Epithelial cell of esophagus (primary cell): ENCODE measurements at regions not wholly inside any gene's neighbourhood (a gene's known extent, or its start where the extent isn't known, plus 50 kb on each side); places are given as distances from the start of the nearest gene placed in this dataset.

ENCODE experiments used
- DNase-seq: peaks from one replicate; pipeline ENCODE4 v3.0.0; 2010; ENCODE audit warnings: low read depth
- H3K4me3 ChIP-seq: 2 replicates; pipeline ENCODE4 v1.5.1; 2011; ENCODE audit warnings: mild to moderate bottlenecking, low read length, control low read depth
- TF ChIP-seq, protein P1 (sequence below): IDR thresholded peaks from 2 replicates; pipeline ENCODE4 v1.5.1; 2011; ENCODE audit warnings: low read depth, mild to moderate bottlenecking, low read length, control low read depth, inconsistent platforms; ENCODE audit not compliant: insufficient read depth; ENCODE audit errors: missing control alignments

DNA sequence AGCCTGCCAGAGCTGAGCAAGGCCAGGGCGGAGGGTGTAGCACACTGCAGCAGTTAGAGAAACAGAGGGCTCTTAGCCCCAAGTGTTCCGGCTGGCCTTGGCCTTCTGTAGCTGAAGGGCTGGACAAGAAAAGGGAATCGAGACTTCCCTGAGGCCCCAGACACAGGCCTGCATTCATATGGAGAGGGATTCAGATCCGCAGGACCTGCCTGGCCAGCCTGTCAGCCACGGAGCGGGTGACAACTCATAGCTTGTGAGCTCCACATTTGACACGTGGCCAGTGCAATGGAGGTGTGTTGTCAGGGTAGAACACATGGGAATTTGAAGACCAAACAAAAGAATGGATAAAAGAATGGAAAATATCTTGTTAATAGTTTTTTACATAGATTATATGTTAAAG, 182.2 kb upstream of the GSC start:
- no peak for DNase-seq
- no peak overlapping the region for H3K4me3 ChIP-seq
- TF ChIP-seq, protein P1, sequence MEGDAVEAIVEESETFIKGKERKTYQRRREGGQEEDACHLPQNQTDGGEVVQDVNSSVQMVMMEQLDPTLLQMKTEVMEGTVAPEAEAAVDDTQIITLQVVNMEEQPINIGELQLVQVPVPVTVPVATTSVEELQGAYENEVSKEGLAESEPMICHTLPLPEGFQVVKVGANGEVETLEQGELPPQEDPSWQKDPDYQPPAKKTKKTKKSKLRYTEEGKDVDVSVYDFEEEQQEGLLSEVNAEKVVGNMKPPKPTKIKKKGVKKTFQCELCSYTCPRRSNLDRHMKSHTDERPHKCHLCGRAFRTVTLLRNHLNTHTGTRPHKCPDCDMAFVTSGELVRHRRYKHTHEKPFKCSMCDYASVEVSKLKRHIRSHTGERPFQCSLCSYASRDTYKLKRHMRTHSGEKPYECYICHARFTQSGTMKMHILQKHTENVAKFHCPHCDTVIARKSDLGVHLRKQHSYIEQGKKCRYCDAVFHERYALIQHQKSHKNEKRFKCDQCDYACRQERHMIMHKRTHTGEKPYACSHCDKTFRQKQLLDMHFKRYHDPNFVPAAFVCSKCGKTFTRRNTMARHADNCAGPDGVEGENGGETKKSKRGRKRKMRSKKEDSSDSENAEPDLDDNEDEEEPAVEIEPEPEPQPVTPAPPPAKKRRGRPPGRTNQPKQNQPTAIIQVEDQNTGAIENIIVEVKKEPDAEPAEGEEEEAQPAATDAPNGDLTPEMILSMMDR = no peak

DNA sequence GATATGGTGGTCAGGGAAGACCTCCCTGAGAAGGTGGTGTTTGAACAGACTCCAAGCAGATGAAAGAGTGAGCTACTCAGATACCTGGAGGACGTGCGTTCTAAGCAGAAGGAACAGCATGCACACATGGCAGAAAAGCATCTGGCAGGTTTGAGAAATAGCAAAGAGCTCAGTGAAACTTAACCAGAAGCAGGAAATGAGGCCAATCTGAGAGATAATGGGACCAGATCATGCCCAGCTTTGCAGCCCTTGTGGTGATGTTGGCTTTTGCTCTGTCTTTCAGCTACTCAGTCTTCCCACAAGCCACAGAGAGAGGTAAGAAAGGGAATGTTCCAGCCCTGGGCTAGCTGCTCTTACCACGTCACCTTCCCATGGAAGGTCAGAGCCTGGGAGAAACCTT, 176.3 kb upstream of the GSC start:
- DNase-seq = no peak
- H3K4me3 ChIP-seq = no peak overlapping the region
- TF ChIP-seq, protein P1 = no peak

DNA sequence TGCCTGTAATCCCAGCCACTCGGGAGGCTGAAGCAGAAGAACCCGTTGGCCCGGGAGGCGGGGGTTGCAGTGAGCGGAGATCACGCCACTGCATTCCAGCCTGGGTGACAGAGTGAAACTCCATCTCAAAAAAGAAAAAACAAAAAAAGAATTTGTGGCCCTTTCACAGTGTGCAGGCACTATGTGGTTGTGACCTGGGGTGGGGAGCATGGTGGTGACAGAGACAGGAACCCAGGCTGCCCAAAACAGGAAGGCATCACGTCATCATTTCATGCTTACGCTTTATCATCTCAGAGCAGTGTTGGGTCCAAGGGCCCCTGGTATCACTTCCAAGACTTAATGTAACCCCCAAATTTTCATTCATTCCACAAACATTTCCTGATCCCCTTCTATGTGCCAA, 175.7 kb upstream of the GSC start:
- H3K4me3 ChIP-seq = no peak overlapping the region
- TF ChIP-seq, protein P1 = no peak
- no peak for DNase-seq

DNA sequence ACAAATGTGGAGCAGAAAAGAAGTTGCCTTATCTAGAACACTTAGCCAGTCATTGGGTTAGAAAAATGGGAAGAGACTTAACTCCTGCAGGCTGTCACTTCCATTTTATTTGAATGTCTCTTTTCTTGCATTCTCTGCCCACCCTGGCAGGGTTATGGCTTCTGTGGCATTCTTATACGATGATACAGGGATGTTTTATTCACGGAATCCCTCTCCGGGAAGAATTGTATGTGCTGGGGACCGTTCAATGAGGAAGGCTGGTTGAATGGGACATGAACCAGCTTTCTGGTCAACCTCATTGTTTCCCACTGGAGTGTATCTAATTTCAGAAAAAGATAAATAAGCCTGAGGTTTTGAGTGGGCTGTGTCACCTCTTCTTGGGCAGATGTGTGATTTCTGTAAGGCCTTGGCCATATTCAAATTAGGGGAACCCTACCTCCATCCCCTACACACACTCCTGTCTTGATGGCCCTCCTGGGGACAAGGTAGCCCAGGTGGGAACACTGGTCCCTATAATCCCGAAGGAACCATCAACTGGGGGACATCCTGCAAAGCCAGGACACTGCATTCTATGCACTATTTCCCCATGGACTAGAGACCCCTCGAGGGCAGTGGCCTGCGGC, 174.8 kb upstream of the GSC start:
- H3K4me3 ChIP-seq = no peak overlapping the region
- no peak for DNase-seq
- TF ChIP-seq, protein P1 = no peak

DNA sequence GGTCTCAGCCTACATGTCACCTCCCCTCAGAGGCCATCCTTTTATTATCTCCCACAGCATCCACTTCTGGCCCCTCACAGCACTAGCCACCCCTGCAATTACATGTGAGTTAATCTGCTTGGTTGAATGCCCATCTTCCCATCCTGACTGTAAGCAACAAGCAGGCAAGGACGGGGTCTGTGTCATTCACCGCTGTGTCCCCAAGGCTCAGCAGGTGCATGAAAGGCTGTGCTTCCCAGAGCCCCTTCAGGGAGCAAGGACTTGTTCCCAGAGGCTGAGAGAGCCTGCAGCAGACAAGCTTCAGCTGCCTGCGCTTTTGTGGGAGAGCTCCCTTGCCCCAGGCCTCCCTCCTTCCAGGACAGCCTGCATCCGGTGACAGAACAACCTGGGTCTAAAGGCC, 172.7 kb upstream of the GSC start:
- no peak for DNase-seq
- H3K4me3 ChIP-seq = no peak overlapping the region
- TF ChIP-seq, protein P1 = no peak

DNA sequence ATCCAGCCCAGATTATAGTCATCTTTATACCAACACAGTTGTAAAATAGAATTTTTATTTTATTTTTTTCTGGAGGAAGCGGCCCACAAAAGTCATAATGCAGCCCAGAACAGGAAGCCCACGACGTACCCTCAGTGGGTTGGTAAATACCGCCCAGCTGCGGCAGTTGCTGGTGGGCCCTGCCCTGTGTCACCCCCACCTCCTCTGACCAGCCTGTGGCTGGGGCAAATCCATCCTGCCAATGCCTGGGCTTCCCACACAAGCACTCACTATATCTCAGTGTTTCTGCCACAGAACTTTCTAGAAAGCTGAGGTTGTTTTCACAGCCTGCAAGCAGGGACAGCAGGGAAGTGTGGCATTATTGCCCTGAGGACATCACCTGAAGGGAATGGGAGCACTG, 171.4 kb upstream of the GSC start:
- H3K4me3 ChIP-seq = no peak overlapping the region
- no peak for DNase-seq
- TF ChIP-seq, protein P1 = no peak

DNA sequence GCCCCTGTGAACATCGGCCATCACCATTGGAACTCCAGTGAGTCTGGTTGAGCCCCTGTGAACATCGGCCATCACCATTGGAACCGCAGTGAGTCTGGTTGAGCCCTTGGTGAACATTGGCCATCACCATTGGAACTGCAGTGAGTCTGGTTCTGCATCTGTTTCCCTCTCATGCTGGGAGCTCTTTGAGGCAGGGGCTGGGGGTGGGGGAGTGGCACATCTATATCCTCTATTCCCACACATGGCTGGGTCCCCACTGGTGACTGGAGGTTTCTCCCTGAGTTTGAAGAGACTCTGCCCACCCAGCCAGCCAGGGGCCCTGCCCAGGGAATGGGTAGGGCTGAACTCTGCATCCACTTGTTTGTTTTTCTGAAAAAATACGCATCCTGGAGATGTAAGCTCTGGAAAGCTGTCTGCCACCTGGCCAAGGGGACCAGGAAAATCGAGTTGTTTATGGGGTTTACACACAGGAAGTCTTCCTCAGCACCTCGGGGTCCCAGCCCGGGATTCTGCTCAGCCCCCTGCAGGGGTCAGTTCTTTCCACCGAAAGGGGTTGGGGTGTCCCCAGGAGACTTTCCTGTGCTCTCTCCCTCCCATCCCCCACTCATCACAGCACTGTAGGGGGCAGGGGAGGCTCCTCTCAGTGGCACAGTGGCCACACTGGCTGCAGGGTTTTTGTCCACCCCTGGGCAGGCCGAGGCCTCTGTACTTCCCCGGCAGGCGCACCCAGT, 170.5 kb upstream of the GSC start:
- no peak for DNase-seq
- no peak overlapping the region for H3K4me3 ChIP-seq
- TF ChIP-seq, protein P1 = no peak
